Ishikawa (cell line): ENCODE measurements at regions not wholly inside any gene's neighbourhood (a gene's known extent, or its start where the extent isn't known, plus 50 kb on each side); places are given as distances from the start of the nearest gene placed in this dataset.

ENCODE experiments used
- CEBPB ChIP-seq: IDR thresholded peaks from 2 replicates; pipeline ENCODE4 v1.6.1; 2012
- CREB1 ChIP-seq: IDR thresholded peaks from 2 replicates; pipeline ENCODE4 v1.6.1; 2012; ENCODE audit warnings: low read depth
- EGR1 ChIP-seq: IDR thresholded peaks from 2 replicates; pipeline ENCODE4 v1.6.1; 2012
- EP300 ChIP-seq: IDR thresholded peaks from 2 replicates; pipeline ENCODE4 v1.6.1; 2012; ENCODE audit warnings: borderline replicate concordance
- FOXM1 ChIP-seq: IDR thresholded peaks from 2 replicates; pipeline ENCODE4 v1.6.1; 2012; ENCODE audit warnings: low read depth, borderline replicate concordance
- MAX ChIP-seq: IDR thresholded peaks from 2 replicates; pipeline ENCODE4 v1.6.1; 2012
- NFIC ChIP-seq: IDR thresholded peaks from 2 replicates; pipeline ENCODE4 v1.6.1; 2012
- RAD21 ChIP-seq: IDR thresholded peaks from 2 replicates; pipeline ENCODE4 v1.6.1; 2012; ENCODE audit warnings: low read depth
- REST ChIP-seq: IDR thresholded peaks from 2 replicates; pipeline ENCODE4 v1.6.1; 2012; ENCODE audit warnings: low read depth, mild to moderate bottlenecking
- TAF1 ChIP-seq: IDR thresholded peaks from 2 replicates; pipeline ENCODE4 v1.6.1; 2012; ENCODE audit warnings: low read depth, mild to moderate bottlenecking
- TCF12 ChIP-seq: IDR thresholded peaks from 2 replicates; pipeline ENCODE4 v1.6.1; 2012; ENCODE audit warnings: low read depth
- TEAD4 ChIP-seq: IDR thresholded peaks from 2 replicates; pipeline ENCODE4 v1.6.1; 2012
- USF1 ChIP-seq: IDR thresholded peaks from 2 replicates; pipeline ENCODE4 v1.6.1; 2012
- YY1 ChIP-seq: IDR thresholded peaks from 2 replicates; pipeline ENCODE4 v1.6.1; 2012; ENCODE audit warnings: low read depth
- ZBTB7A ChIP-seq: IDR thresholded peaks from 2 replicates; pipeline ENCODE4 v1.6.1; 2012; ENCODE audit warnings: low read depth

GRCh38 chr6:21334651-21335050 lies 258.9 kb upstream of the SOX4 start:
- no peak for TF ChIP-seq MAX
- TF ChIP-seq FOXM1: no peak
- no peak for TF ChIP-seq TAF1
- no peak for TF ChIP-seq EP300
- TF ChIP-seq NFIC: no peak
- no peak for TF ChIP-seq CREB1
- no peak for TF ChIP-seq EGR1
- TF ChIP-seq CEBPB: no peak
- no peak for TF ChIP-seq ZBTB7A
- no peak for TF ChIP-seq REST
- no peak for TF ChIP-seq TEAD4

- TF ChIP-seq EGR1: no peak
- no peak for TF ChIP-seq CEBPB
- no peak for TF ChIP-seq TEAD4
- TF ChIP-seq MAX: no peak
- TF ChIP-seq CREB1: no peak
- no peak for TF ChIP-seq REST
- no peak for TF ChIP-seq FOXM1
- TF ChIP-seq EP300: no peak
- no peak for TF ChIP-seq NFIC
- TF ChIP-seq TAF1: no peak
- TF ChIP-seq YY1: no peak
- no peak for TF ChIP-seq TCF12
- no peak for TF ChIP-seq ZBTB7A
- no peak for TF ChIP-seq USF1
- no peak for TF ChIP-seq RAD21
Observed at GRCh38 chr6:21335591-21335990, 258.0 kb upstream of the SOX4 start.

- TF ChIP-seq ZBTB7A (no peak), CEBPB (no peak), RAD21 (no peak), FOXM1 (no peak), EP300 (no peak), TCF12 (no peak), REST (no peak), EGR1 (no peak), YY1 (no peak), TAF1 (no peak), TEAD4 (no peak), USF1 (no peak), NFIC (no peak), CREB1 (no peak)
Observed at GRCh38 chr6:21337263-21337662, 256.3 kb upstream of the SOX4 start.

GRCh38 chr6:21340573-21340972 lies 253.0 kb upstream of the SOX4 start:
- TF ChIP-seq TCF12 (no peak), EP300 (no peak), NFIC (0 out of 2 replicates have a peak, but pooled peaks have one; percentile 14), EGR1 (no peak), CREB1 (no peak)

- TF ChIP-seq TAF1: no peak
- no peak for TF ChIP-seq NFIC
- TF ChIP-seq EP300: no peak
- TF ChIP-seq REST: no peak
- no peak for TF ChIP-seq EGR1
- no peak for TF ChIP-seq RAD21
- no peak for TF ChIP-seq FOXM1
Observed at GRCh38 chr6:21341910-21342309, 251.6 kb upstream of the SOX4 start.
